Myocyte (in vitro differentiated cells): ENCODE measurements at regions not wholly inside any gene's neighbourhood (a gene's known extent, or its start where the extent isn't known, plus 50 kb on each side); places are given as distances from the start of the nearest gene placed in this dataset.

Experiments
- DNase-seq: peaks from one replicate; pipeline ENCODE4 v3.0.0-alpha.2; 2012; ENCODE audit warnings: low read depth

- peak; percentile 11 for DNase-seq
Observed at GRCh38 chr22:27545085-27545484, 256.5 kb downstream of the MN1 start.

- DNase-seq = no peak
Observed at GRCh38 chr22:27546157-27546935, 255.2 kb downstream of the MN1 start.

GRCh38 chr22:27551402-27551801 lies 250.2 kb downstream of the MN1 start:
- DNase-seq = no peak

- DNase-seq = no peak
Observed at GRCh38 chr22:27552176-27552575, 249.4 kb downstream of the MN1 start.

- DNase-seq = no peak
Observed at GRCh38 chr22:27552863-27553262, 248.7 kb downstream of the MN1 start.

GRCh38 chr22:27554106-27554811 lies 247.3 kb downstream of the MN1 start:
- no peak for DNase-seq

GRCh38 chr22:27554841-27555456 lies 246.6 kb downstream of the MN1 start:
- no peak for DNase-seq

GRCh38 chr22:27556371-27556770 lies 245.2 kb downstream of the MN1 start:
- DNase-seq = no peak

- DNase-seq = no peak
Observed at GRCh38 chr22:27557286-27558008, 244.1 kb downstream of the MN1 start.

GRCh38 chr22:27558658-27559371 lies 242.7 kb downstream of the MN1 start:
- DNase-seq = no peak

GRCh38 chr22:27560781-27561180 lies 240.8 kb downstream of the MN1 start:
- DNase-seq = no peak

- no peak for DNase-seq
Observed at GRCh38 chr22:27561286-27561904, 240.2 kb downstream of the MN1 start.

GRCh38 chr22:27564806-27565205 lies 236.8 kb downstream of the MN1 start:
- DNase-seq = peak; percentile 19

GRCh38 chr22:27566602-27567001 lies 235.0 kb downstream of the MN1 start:
- no peak for DNase-seq

GRCh38 chr22:27568265-27568664 lies 233.3 kb downstream of the MN1 start:
- DNase-seq = no peak

GRCh38 chr22:27571463-27572277 lies 229.9 kb downstream of the MN1 start:
- DNase-seq = no peak

- no peak for DNase-seq
Observed at GRCh38 chr22:27572278-27572666, 229.3 kb downstream of the MN1 start.

- DNase-seq = no peak
Observed at GRCh38 chr22:27573280-27574001, 228.1 kb downstream of the MN1 start.

GRCh38 chr22:27574002-27574366 lies 227.6 kb downstream of the MN1 start:
- no peak for DNase-seq
